SH-SY5Y (cell line): ENCODE measurements at regions not wholly inside any gene's neighbourhood (a gene's known extent, or its start where the extent isn't known, plus 50 kb on each side); places are given as distances from the start of the nearest gene placed in this dataset.

Source experiments
- GATA2 ChIP-seq: IDR thresholded peaks from 2 replicates; pipeline ENCODE4 v1.6.1; 2011; ENCODE audit warnings: mild to moderate bottlenecking, low read depth, low read length
- GATA3 ChIP-seq: IDR thresholded peaks from 2 replicates; pipeline ENCODE4 v1.6.1; 2011; ENCODE audit warnings: low read depth, mild to moderate bottlenecking, low read length, moderate library complexity

DNA sequence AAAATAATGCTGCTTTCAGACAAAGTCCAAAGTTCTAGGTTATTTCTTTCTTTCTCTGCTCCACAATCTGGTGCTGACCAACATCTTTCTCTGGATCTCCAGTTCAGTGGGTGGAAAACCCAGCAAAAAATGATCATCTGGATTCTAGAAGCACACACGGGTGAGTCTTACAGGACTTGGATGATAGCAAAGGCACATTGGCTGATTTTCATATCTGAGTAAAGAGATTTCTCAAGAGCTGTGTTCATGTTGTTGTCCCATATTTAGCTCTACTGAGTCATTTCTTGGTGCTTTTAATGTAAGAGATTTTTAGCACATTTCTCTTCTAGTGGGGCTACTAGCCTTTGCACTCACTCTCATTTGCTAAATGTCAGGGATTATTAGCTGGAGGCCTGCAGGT is 336.7 kb downstream of the GALC start:
- TF ChIP-seq GATA3: no peak
- no peak for TF ChIP-seq GATA2
